HG02870 (cell line): ENCODE measurements at regions not wholly inside any gene's neighbourhood (a gene's known extent, or its start where the extent isn't known, plus 50 kb on each side); places are given as distances from the start of the nearest gene placed in this dataset.

Source experiments
- ATAC-seq: cut with Tn5 transposase; IDR thresholded peaks from one replicate; pipeline ENCODE4 v1.9.1; 2021; ENCODE audit warnings: mild to moderate bottlenecking, moderate library complexity; ENCODE audit not compliant: unreplicated experiment

DNA sequence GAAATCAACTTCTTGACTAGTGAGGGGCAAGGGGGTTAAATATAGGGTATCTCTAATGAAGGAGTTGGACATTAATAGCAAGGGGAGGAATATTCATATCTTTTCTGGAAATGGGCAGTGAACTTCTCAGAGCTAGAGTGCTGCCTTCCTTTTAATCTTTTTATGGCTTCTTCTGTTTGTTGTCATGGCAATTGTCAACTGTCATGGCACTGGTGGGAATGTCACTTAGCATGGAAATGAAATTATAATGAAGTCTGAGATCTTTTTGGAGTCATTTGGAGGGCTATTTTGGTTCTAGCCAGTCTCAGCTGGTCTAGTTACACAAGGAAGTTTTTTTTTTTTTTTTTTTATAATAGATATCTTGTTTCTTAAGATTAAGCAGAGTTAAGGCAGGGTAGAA is 250.2 kb downstream of the AASDHPPT start:
- no peak for ATAC-seq

DNA sequence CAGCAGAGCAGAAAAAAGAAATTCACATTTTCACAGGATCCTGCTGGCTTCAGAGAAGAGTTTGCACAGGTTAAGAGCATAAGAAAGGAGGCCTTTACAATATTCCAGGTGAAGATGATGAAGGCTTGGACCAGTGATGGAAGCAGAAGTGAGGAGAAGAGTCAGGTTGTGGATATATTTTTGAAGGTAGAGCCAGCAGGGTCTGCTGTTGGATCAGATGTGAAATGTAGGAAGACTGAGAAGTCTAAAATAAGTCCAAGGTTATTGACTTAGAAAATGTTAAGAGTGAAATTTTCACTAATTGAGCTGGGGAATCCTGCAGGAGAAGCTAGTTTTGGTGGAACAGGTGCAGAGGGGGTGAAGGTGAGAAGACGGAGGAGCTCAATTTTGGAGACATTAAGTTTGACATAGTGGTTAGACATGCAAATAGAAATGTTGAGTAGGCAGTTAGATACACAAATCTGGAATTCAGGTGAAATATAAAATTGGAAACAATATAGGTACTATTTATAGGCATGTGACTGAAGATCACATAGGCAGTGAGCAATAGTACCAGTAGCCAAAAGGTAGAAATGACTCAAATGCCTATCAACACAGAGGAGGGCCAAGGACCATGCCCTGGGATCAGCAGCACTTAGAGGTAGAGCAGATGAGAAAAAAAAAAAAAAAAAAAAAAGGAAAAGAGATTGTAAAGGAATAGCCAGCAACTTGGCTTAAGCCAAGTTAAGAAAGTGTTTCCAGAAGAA is 252.0 kb downstream of the AASDHPPT start:
- no peak for ATAC-seq

DNA sequence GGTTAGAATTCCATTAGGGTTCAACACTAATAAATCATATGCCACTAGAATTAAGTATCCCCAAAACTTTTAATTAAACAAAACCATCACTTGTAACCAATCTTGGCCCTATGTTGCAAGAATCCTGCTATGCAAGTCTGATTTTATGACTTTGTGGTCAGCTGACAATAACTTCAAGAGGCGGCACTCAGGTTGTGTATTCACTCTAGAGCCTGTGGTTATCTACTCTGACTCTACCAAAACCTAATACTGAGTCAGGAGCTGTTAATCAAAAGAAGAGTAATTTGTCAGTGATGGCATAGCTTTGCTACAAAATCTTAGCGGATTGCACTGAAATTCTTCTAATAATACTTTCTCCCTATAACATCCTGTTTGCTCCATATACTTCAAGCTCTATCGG is 253.7 kb downstream of the AASDHPPT start:
- ATAC-seq, result no peak

DNA sequence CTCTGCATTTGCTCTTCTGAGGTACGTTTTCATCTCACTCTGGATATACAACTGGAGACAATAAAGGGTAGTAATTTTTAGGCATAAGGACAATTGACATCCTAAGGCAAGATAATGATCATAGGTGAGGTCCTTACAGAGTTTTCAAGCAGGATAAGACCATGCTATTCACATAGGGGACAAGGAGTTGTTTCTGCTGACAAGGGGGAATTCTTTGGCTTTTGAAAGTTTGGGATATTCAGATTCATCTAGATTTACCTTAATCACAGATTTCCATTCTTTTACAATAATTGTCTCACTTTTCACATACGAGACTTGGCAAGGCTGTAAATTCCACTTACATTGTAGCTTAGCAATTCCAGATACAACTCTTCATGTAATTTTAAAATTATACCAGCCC is 256.2 kb downstream of the AASDHPPT start:
- no peak for ATAC-seq

DNA sequence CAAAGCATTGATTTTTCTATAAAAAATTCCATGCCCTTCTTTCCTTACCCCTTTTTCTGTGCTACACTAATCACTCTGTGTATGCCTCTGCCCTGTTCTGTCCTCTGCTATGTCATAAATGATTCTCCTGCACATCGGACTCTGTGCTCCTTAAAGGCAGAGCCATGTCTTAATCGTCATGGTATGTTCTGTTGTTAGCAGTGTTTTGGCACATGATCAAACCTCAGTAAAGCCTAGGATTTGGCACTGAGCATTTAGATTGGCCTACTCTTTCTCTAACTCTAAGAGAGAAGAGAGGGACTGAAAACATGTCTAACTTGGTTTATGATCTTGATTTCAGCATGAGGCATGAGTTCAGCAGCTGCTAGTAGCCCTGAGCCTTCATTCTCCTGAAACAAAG is 266.9 kb downstream of the AASDHPPT start:
- no peak for ATAC-seq

DNA sequence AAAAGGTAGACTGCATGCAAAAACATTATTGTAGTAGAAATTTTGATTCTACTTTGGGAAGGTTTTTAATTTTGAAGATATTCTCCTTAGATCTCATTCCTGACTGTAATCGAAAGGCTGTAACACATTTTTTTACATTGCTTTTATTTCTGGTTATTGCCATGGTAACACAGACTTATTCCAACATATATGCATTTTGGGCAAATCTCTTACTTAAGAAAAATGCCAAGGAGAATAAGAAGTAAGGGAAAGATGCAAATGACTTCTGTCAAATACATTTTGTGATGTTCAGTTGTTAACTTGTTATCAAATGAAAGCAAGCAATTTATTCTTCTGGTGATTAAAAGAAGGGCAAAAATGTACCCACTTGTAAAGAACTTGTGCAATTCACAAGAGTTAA is 267.5 kb downstream of the AASDHPPT start:
- ATAC-seq, result no peak

DNA sequence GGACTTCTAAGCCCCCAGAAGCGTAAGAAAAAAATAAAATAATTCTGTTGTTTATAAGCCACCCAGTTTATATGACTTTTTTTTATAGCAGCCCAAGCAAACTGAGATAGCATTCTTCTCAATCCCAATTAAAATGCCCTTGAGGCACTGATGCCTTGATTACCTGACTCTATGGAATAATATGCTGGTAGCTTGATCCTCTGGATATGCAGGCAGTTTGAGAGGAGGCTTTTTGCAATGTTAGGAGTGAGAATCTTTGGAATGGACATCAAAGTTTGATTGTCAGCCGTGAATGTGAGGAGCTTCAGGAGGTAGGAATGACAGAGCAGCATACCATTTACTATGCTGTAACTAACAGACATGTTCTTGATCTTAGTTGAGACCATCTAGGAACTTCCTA is 275.6 kb downstream of the AASDHPPT start:
- ATAC-seq, result no peak

DNA sequence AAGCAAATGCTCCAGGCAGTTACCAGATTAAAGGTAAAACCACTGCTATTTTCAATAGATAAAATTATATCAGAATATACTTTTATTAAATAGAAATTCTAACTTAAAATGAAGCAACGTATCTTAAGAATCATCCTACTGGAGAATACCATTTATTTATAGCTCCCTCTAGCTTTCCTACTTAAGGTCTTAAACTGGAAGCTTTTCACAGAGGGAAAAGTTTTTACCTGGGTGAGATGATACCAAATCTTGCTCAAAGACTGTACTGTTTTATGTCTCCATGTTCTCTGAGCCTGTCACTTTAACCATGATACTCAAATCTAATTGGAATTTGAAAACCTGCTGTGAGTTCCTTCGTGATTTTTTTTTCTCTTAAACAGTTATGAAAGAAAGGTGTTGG is 291.8 kb downstream of the AASDHPPT start:
- ATAC-seq, result no peak

DNA sequence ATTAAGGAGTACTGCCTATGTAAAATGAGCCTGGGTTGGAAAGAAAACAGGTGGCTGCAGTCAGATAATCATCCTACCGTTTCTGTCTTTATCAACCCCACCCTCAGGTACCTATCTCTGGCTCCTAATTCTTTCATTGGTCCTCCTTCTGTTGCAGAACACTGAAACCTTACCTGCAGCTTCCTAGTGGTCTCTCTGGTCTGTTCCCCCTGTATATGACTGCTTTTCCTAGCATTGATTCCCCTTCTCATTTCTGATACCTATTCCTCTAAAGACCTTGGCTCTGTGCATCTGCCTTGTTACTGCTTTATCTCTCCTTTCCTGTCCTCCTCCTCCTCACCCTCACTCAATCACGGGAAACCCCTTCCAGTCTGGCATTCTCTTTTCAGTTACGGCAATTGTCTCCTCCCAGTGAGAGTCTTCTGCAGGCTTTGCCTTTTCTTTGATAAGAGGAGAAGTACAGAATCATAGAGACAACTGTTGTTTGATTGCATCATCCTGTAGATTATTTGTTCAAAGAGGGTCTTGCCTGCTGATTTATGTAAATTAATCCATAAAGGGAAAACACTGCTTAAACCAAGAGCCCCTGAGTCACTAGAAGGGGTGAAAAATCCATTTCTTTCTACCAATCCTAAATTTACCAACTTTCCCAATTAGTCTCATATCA is 301.2 kb downstream of the AASDHPPT start:
- ATAC-seq, result no peak

DNA sequence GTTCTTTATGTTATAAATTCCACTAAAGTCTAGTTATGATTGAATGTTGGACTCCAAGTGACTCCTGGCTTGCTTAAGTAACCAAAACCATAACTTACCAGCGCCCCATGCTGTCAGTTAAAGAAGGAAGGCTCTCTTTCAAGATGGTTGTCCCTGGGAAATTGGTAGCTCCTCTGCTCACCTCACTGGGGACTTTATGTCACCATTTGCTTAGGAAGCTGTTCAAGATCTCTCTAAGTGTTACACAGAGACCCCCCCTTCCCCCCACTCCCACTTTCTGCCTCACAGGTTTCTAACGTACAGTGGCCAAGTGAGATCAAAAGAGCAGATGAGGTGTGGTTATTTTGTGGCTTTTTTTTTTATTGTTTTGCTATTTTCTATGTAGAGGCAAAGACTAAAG is 301.8 kb downstream of the AASDHPPT start:
- ATAC-seq, result no peak

DNA sequence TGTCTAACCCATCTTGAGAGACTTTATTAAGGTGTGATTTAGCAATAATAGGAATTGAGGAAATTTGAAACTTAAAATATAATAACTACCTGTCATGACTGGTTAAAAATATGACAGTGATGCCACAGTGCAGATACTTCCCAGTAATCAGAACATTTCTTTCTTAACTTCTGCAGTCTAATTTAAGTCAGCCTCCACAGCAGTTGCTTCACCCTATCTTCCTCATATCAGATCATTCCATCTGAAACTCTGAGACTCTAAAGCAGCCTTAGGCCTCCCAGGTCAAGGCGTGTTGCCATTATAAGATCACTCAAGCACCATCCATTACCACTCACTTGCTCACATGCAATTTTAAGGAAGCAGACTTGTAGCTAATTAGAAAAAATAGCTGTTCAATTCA is 302.2 kb downstream of the AASDHPPT start:
- no peak for ATAC-seq

DNA sequence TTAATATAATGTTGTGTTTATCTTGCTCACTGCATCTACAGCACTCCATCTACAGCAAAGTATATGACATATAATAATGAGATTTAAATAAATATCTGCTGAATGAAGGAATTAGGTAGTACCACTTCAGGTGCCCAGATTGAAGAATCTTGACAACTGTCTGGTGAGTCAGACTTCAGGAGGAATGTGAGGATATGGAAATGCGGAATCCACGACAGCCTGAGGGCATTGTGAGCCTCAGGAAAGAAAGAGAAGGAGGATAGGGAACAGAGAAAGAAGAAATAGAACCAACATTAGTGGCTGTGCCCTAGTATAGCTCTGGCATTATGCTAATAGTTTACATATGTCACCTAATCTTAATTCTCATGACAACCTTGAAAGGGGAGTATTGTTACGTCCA is 304.4 kb downstream of the AASDHPPT start:
- ATAC-seq, result no peak

DNA sequence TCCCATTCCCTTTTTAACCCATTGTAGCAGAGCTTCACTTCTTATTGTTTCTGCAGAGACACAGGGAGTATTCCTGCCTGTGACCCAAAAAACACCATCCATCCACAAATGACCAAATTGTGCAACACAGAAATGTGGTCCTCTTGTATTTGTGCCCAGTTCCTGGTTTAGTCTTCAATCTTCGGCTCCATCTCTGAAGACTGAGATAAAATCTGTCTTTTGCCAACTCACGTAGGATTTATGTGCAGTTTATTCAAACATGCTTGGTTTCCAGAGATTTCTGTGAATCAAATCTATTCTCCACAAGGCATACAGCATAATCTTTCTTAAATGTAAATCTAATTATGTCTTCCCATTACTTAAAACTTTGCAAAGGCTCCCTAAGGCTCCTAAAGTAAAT is 307.0 kb downstream of the AASDHPPT start:
- no peak for ATAC-seq

DNA sequence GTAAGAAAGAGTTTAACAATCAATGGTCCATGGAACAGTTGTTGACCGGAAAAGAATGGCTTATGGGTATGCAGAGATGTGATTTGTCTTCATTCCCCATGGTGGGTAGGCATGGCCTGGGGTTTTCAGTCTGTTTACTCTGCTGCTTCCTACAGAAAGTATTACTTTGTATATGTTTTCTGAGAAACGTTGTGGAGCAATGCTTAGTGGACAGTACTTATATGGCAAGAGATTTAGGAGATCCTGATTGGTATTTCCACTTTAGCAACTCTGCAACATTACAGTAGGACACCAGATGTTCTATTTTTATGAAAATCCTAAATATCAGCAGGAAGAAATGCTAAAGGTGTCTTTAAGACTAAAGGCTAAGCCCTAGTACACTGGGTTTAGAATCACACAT is 309.1 kb downstream of the AASDHPPT start:
- no peak for ATAC-seq

DNA sequence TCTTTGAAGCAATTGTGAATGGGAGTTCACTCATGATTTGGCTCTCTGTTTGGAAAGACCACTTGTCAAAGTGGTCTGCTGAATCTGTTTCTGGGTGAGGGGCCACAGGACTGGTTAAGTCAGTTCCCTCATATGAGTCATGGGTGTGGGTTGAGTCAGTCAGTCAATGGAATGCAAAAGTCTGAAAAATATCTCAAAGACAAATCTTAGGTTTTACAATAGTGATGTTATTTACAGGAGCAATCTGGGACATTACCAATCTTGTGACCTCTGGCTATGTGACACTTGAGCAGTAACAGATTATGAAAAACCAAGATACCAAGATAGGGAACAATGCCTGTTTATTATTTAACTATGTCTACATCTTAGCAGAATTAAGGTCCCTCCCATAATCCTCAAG is 311.6 kb downstream of the AASDHPPT start:
- ATAC-seq, result no peak

DNA sequence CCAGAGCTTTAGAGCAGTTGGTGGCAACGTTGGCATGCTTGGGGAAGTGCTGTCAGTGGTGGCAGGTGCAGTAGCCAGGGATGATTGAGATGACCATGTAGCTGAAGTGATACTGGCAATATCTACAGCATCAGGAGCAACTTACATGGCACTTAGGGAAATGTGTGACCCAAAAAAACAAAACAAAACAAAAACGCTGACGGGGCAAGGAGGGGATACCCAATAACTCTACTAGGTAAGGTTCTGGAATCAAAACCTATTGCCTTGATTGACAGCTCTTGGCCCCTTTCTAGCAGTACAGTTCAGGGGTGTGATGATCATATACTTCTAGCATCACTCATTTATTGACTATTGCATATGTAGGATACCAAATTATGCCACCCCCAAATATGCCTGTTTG is 312.6 kb downstream of the AASDHPPT start:
- no peak for ATAC-seq

DNA sequence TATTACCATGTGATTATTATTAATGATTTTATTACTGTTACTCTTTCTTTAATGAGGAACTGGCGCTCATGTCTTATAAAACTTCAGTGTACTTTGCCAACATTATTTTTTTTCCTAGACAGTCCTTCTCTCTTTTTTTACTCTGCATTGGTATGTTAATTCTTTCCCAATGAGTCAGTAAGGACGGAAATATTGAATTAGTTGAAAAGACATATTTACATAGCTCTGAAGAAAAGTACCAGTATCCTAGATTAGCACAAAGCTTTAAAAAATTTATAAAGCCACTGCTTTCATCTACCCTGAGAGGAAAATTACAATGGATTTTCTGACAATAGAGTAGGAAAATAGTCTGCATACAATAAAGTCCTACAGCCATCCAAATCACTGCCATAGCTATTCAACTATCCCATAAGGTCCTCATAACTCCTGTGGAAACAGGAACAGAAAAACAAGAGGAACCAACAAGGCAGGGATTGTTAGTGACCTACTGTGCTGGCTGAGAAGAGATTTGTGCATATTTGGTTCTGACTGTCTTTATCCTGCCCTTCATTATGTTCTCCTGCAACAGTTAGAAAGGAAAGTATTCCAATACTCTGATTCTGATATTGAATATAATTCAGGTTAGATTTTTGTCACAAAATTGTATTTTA is 314.4 kb downstream of the AASDHPPT start:
- no peak for ATAC-seq

DNA sequence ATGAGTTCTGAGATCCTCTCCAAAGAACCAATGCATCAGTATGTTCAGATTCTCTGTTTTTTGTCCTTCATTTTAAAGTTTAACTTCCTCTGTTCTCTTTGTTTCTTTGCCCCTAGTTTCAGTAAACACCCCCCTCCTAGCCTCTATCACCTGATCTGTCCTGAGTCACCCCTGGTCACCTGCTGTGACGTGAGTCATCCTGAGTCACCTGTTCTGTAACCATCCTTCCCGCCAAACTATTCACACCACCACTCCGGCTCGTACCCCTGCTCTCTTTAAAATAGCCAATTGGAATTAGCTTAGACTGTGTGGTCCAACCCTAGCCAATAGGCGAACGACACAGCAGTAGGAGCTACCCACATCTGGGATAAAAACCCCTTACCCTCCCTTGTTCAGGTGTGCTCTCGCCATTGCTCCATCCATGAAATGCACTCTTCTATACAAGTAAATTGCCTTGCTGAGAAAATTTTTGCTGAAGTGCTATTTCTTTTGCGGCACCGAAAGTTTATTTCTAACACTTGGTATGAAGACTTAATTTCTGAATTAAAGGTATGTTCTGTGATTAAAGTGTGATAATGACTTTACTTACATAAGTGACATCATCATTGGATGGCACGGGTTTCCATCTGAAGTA is 318.4 kb downstream of the AASDHPPT start:
- ATAC-seq, result no peak

DNA sequence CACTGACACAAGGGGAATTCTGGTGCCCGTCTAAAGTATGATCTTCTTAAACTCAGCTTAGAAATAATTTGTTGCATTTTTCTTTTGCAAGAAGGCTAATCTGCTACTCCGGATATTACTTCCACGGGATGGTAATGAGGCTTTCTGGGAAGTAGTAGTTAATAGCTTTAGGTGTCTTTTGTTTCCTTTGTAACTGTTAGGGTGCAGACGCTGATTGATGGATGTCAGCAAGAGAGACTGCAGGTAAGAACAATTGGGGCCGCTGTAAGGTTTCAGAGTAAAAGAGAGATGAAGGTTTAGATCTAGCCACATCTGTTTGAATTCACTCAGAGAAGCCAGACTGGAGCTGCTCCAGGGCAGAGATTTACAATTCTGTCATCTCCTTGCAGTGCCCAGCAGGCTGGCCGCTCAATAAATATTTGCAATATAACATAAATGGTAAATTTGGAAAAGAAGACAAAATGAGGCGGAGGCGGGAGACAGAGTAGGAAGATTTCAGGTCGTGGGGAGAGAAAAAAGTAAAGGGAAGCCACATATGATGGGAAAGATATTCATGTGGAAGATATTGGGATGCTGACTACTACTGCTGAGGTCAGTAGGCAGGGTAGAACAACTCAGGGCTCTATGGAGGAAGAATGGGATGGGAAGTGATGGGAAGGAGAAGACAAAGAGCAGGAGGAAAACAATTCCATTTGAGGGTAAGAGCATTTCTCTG is 320.5 kb downstream of the AASDHPPT start:
- no peak for ATAC-seq

DNA sequence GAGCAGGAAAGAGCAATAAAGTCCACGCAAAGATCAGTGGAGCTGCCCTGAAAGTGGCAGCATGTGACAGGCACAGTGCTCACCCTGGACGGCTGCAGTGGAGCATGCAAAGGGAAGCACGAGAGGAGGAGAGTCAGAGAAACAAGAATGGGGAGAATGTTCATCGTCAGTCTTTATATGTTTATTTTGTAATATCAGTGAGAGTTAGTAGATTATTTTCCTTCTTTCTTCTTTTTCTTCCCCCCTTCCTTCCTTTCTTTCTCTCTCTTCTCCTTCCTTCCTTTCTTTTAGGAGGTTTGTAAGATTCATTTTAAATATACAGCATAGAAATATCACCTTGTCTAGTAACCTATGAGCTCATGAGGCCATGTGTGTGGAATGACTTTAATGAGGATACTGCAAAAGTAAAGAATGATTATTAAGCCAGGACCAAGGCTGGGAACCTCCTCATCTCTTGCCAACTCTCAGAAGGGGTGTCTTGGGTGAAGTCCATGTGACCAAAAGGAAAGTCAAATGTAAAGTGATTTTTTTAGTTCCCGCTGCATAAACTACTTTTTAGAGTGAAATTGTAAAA is 321.1 kb downstream of the AASDHPPT start:
- no peak for ATAC-seq

DNA sequence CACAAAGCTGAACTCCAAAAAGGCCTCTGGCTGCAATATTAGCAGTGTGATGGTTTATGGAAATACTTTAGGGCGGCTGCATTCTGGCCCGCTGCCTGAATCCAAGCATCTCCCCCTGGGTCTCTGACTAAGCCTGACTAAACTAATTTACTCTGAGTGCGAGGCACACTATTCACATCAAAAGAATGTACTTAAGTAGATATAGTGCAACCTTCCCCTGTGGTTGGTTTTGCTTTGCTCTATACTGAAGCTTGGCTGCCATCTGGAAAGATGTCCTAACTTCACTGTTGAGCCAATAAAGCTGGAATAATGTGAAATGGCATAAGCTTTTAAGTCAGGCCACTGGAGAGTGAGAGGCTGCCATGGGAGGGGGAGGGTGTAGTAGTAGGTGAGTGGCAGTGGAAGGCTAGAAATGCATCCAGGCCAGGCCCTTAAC is 321.6 kb downstream of the AASDHPPT start:
- ATAC-seq, result no peak
